Tibial nerve (tissue), 4 donors: ENCODE measurements at regions not wholly inside any gene's neighbourhood (a gene's known extent, or its start where the extent isn't known, plus 50 kb on each side); places are given as distances from the start of the nearest gene placed in this dataset.

Source experiments
- CTCF ChIP-seq, 5 experiments: fragments of 200-600 bp in 3 of 5; fragments of 450-650 bp in 2 of 5; sonication (generic) in 3 of 5; IDR thresholded peaks; one replicate each; pipeline ENCODE4 v1.5.1; 2016 to 2019; ENCODE audit warnings: antibody characterized with exemption in 5 of 5, mild to moderate bottlenecking in 3 of 5, moderate library complexity in 2 of 5
- EP300 ChIP-seq, 2 donors: sonication (generic); formaldehyde crosslinking; IDR thresholded peaks; one replicate each; pipeline ENCODE4 v1.6.1; 2017; ENCODE audit warnings: antibody characterized with exemption in 2 of 2, mild to moderate bottlenecking in 1 of 2
- POLR2A ChIP-seq, 2 donors: fragments of 450-650 bp; IDR thresholded peaks; one replicate each; pipeline ENCODE4 v1.6.1; 2017; ENCODE audit warnings: antibody characterized with exemption in 2 of 2, mild to moderate bottlenecking in 2 of 2, moderate library complexity in 2 of 2

GRCh38 chr15:87523516-87523915, 733.0 kb downstream of the NTRK3 start:
- TF ChIP-seq CTCF (IDR thresholded peaks at IDR 0.05), result no peak
- TF ChIP-seq EP300 (IDR thresholded peaks at IDR 0.05), result no peak
- TF ChIP-seq POLR2A (IDR thresholded peaks at IDR 0.05), result no peak
